Adipocyte (in vitro differentiated cells): ENCODE measurements at regions not wholly inside any gene's neighbourhood (a gene's known extent, or its start where the extent isn't known, plus 50 kb on each side); places are given as distances from the start of the nearest gene placed in this dataset.
A peak's percentile ranks its signal among the peaks of the same experiment; 100 is the strongest.

Source experiments
- DNase-seq: peaks from one replicate; pipeline ENCODE4 v3.0.0-alpha.2; 2015; ENCODE audit warnings: low read depth
- H3K27me3 ChIP-seq: replicated peaks from 2 replicates; pipeline ENCODE4 v1.7.0; 2013; ENCODE audit warnings: mild to moderate bottlenecking, low read length, moderate library complexity; ENCODE audit not compliant: control insufficient read depth, insufficient read depth
- H3K36me3 ChIP-seq: 2 replicates; pipeline ENCODE4 v1.7.0; 2013; ENCODE audit warnings: low read length, mild to moderate bottlenecking, moderate library complexity; ENCODE audit not compliant: control insufficient read depth, insufficient read depth, severe bottlenecking
- H3K4me1 ChIP-seq: 2 replicates; pipeline ENCODE4 v1.7.0; 2013; ENCODE audit warnings: mild to moderate bottlenecking, low read length, moderate library complexity; ENCODE audit not compliant: control insufficient read depth, insufficient read depth
- H3K4me3 ChIP-seq: 2 replicates; pipeline ENCODE4 v1.7.0; 2013; ENCODE audit warnings: mild to moderate bottlenecking, low read length, moderate library complexity
- H3K9ac ChIP-seq: 2 replicates; pipeline ENCODE4 v1.7.0; 2013; ENCODE audit warnings: mild to moderate bottlenecking, low read length, moderate library complexity
- H3K9me3 ChIP-seq: 2 replicates; pipeline ENCODE4 v1.7.0; 2013; ENCODE audit warnings: mild to moderate bottlenecking, low read length, moderate library complexity; ENCODE audit not compliant: control insufficient read depth

DNA sequence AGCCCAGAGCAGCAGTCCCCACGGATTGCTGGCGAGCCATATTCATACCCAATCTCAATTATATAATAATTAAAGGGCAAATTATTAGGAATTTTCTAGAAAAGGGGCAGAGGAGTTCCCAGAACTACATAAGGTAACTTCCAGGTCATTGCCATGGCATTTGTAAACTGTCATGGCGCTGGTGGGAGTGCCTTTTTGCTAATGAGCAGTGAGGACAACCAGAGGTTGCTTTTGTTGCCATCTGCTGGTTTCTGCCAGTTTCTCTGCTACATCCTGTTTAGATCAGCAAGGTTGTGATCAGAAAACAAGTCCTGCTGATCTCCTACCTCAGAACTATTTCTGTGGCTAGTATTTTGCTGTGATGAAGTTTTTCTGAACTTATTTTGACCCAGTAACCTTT, 159.8 kb upstream of the PIEZO2 start:
- Histone ChIP-seq H3K4me1 (peaks cover 17% of the 10 kb centered on the region), H3K36me3 (no peaks in the 10 kb centered on the region), H3K9ac (no peak overlapping the region), H3K27me3 (no peaks in the 10 kb centered on the region), H3K9me3 (no peaks in the 10 kb centered on the region), H3K4me3 (no peak overlapping the region)
- peak; percentile 17 for DNase-seq

DNA sequence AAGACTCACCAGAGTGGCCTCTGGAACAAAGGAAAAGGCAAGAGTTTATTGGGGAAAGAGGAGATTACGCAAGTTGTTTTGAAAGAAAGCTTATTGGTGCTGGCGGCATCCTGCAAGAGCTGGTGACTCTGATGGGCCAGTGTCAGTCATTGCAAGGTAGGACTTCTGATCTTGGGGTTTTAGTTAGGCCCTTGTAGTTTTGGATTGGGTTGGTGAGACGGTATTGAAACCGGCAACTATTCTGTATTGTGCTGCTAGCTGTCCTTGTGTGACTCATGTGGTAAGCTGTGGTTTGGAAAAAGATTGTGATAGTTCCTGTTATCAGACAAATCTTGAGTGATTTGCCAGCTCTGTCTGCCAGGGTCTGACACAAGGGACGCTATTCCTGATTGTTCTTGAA, 159.1 kb upstream of the PIEZO2 start:
- no peak overlapping the region for H3K9ac ChIP-seq
- peak; percentile 18 for DNase-seq
- no peaks in the 10 kb centered on the region for H3K36me3 ChIP-seq
- no peaks in the 10 kb centered on the region for H3K9me3 ChIP-seq
- H3K4me1 ChIP-seq: peaks cover 17% of the 10 kb centered on the region
- H3K27me3 ChIP-seq: no peaks in the 10 kb centered on the region
- H3K4me3 ChIP-seq: peak overlapping the region; percentile 8

DNA sequence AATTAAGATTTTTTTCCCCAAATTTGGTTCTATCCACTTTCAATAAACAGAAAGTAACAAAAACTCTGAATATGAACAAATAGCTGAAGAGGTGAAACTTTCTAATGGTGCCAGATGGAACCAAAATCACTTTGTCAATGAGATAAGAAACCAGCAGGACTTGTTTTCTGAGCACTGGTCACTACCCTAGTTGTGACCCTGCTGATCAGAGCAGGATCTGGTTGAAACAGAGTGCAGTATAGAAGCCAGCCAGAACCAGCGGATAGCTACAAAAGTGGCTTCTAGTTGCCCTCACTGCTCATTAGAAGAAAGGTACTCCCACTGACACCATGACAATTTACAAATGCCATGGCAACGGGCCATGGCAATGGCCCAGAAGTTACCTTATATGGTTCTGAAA, 158.3 kb upstream of the PIEZO2 start:
- no peaks in the 10 kb centered on the region for H3K27me3 ChIP-seq
- H3K9me3 ChIP-seq: no peaks in the 10 kb centered on the region
- H3K4me1 ChIP-seq: peaks cover 17% of the 10 kb centered on the region
- no peak overlapping the region for H3K4me3 ChIP-seq
- no peaks in the 10 kb centered on the region for H3K36me3 ChIP-seq
- no peak overlapping the region for H3K9ac ChIP-seq
- DNase-seq: no peak

DNA sequence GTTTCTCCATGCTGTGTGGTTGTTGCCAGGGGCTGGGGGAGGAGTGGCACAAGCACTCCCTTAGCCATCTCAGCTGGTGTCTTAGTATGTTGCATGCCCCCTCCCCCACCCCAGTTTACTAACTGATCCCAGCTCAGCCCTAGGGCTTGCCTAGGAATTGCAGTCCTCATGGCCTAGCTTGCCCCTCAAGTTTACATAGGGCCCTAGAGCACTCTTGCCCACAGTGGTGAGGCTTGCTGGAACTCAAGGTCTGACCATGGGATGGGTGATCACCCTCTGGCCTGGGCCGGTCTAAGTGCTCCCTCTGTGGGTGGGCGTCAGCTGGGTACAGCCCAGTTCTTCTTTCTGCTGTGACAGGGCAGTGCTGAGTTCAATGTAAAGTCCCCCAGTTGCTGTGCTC, 156.1 kb upstream of the PIEZO2 start:
- Histone ChIP-seq H3K27me3 (no peaks in the 10 kb centered on the region), H3K36me3 (no peaks in the 10 kb centered on the region), H3K4me3 (no peak overlapping the region), H3K9me3 (peaks cover 8% of the 10 kb centered on the region), H3K4me1 (peaks cover 17% of the 10 kb centered on the region), H3K9ac (no peak overlapping the region)
- no peak for DNase-seq

DNA sequence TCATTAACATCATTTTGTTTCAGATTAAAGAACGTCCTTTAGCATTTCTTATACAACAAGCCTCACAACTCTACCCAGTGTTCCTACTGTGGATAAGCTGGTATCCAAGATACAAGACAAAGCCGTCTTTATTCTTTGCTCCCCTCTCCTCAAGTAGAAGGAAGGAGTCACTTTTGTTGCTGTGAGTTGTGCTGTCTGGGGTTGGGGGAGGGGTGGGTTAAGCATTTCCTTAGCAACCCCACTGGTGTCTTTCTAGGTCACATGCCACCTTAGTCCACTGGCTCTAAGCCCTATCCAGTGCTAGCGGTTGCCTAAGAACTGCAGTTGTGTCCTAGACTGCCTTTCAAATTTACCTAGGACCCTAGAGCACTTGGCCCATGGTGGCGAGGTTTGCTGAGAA, 155.6 kb upstream of the PIEZO2 start:
- Histone ChIP-seq H3K9me3 (peaks cover 9% of the 10 kb centered on the region), H3K4me1 (peaks cover 17% of the 10 kb centered on the region), H3K4me3 (no peak overlapping the region), H3K36me3 (no peaks in the 10 kb centered on the region), H3K27me3 (no peaks in the 10 kb centered on the region), H3K9ac (no peak overlapping the region)
- DNase-seq: no peak

DNA sequence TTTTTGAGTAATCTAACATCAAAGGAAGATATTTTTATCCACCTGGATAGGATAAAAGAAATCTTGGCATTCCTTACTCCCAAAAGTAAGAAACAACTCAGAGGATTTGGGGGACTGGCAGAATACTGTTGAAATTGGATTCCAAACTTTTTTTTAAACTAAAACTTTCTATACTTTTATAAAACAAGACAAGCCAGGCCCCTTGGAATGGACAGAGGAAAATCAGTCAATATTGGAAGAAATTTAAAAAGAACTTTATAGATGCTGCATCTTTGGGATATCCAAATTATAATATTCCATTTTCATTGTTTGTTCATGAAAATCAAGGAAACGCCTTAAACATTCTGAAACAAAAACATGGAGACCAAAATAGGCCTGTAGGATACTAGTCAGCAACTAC, 147.6 kb upstream of the PIEZO2 start:
- no peak for DNase-seq
- Histone ChIP-seq H3K4me3 (no peak overlapping the region), H3K36me3 (no peaks in the 10 kb centered on the region), H3K4me1 (no peaks in the 10 kb centered on the region), H3K9ac (no peak overlapping the region), H3K27me3 (no peaks in the 10 kb centered on the region), H3K9me3 (peaks cover 9% of the 10 kb centered on the region)

DNA sequence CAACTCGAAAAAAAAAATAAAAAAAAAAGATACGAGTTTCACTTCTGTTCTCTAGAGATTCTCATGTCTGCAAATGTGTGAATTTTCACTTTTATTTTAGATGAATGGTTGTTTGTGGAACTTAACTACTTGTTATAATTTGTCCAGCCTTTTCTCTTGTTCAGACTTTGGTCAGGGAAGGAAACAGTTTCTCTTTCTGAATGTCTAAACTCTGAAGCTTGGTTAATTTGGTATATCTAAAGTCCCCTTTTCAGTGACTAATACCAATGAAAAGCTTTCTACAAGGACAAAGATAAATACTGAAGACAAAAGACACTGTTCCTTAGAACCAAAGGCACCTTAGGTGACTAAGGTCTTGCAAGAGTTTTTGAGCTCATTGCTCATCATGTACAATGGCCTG, 144.4 kb upstream of the PIEZO2 start:
- Histone ChIP-seq H3K4me3 (no peak overlapping the region), H3K4me1 (no peaks in the 10 kb centered on the region), H3K9me3 (no peaks in the 10 kb centered on the region), H3K27me3 (no peaks in the 10 kb centered on the region), H3K36me3 (no peaks in the 10 kb centered on the region), H3K9ac (no peak overlapping the region)
- no peak for DNase-seq

DNA sequence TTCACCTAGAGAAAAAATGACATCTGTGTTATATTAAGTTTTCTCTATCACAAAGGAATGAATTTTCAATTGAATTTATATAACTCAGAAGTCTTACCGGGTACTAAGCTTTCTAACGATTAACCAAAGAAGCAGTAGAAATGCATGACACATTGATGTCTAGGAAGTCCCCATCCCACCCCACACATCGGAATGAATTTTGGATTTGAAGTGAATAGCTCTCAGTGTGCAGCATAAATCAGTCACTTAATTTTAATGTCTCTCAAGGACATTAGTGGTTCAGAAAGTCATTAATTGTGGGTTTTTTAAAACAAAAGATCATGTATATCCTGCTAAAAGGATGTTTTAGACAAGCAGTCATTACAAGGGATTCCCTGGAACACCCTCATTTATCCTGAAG, 141.4 kb upstream of the PIEZO2 start:
- Histone ChIP-seq H3K9ac (no peak overlapping the region), H3K4me3 (no peak overlapping the region), H3K4me1 (no peaks in the 10 kb centered on the region), H3K9me3 (no peaks in the 10 kb centered on the region), H3K27me3 (no peaks in the 10 kb centered on the region), H3K36me3 (no peaks in the 10 kb centered on the region)
- no peak for DNase-seq

DNA sequence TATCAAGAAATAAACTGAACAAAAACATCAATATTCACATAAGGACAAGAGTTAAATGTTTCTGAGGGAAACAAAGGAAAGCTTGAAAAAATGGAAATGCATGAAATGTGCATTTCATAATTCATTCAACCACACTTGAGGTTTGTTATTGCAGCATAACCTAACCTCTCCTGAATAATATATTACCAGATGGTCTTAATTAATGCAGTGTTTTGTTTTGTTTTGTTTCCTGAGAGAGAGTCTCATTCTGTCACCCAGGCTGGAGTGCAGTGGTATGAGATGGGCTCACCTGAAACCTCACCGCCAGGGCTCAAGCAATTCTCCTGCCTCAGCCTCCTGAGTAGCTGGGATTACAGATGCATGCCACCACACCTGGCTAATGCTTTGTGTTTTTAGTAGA, 139.9 kb upstream of the PIEZO2 start:
- H3K4me3 ChIP-seq: no peak overlapping the region
- H3K27me3 ChIP-seq: no peaks in the 10 kb centered on the region
- H3K36me3 ChIP-seq: no peaks in the 10 kb centered on the region
- H3K4me1 ChIP-seq: peaks cover 3% of the 10 kb centered on the region
- H3K9me3 ChIP-seq: no peaks in the 10 kb centered on the region
- H3K9ac ChIP-seq: no peak overlapping the region
- DNase-seq: no peak

DNA sequence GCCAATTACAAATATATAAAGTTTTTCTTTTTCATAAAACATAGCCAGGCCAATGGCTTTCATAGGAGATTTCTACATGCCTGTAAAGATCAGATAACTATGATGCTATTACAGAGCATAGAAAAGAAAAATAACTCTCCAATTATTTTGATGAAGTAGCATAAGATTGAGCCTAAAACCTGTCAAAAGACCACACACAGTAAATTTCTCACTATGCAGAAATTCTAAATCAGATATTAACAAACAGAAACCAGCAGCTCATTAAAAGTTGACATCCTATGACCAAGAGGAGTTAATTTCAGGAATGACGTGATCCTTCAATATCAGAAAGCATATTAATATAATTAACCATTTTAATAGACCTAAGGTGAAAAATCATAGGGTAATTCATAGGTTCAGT, 139.0 kb upstream of the PIEZO2 start:
- DNase-seq: no peak
- H3K9me3 ChIP-seq: no peaks in the 10 kb centered on the region
- H3K27me3 ChIP-seq: no peaks in the 10 kb centered on the region
- H3K36me3 ChIP-seq: no peaks in the 10 kb centered on the region
- peaks cover 9% of the 10 kb centered on the region for H3K4me1 ChIP-seq
- no peak overlapping the region for H3K4me3 ChIP-seq
- H3K9ac ChIP-seq: no peak overlapping the region

DNA sequence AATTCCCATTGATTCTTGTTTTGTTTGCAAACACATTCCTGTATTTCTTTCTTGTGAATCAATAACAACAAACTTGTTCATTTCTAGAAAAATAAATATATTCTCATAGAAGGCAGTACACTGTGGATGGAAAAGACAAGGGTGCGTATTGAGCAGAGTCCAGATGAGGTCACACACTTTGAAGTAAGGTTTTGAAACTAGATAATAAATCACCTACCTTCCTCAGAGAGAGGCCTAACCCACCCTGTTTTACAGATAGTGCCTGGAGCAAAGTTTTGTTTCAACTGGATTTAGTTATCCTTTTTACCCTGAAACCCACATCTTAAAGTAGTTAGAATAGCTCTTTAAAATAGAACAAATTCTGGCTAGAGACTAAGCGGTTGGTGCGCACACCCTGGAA, 137.1 kb upstream of the PIEZO2 start:
- Histone ChIP-seq H3K4me1 (peaks cover 11% of the 10 kb centered on the region), H3K4me3 (no peak overlapping the region), H3K9me3 (no peaks in the 10 kb centered on the region), H3K36me3 (no peaks in the 10 kb centered on the region), H3K27me3 (peaks cover 3% of the 10 kb centered on the region), H3K9ac (no peak overlapping the region)
- DNase-seq: no peak

DNA sequence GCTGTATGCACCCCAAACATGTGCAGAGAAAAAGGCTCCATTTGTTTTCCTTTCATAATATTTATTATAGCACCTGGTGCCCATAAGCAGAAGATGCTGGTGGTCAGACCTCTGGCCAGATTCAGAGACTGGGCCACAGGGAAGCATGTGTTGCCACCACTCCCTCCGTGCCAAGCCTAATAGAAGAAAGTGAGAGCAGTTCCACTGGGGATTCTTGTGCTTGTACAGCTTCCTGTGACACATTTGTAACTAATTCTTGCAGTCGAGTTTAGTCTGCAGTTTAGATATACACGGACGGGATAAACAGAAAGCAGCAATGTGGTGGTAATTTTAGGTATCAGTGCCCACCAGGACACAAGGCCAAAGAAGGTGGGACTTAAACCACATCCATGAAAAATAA, 135.4 kb upstream of the PIEZO2 start:
- DNase-seq: no peak
- Histone ChIP-seq H3K4me3 (no peak overlapping the region), H3K4me1 (peaks cover 11% of the 10 kb centered on the region), H3K9ac (no peak overlapping the region), H3K9me3 (no peaks in the 10 kb centered on the region), H3K27me3 (peaks cover 15% of the 10 kb centered on the region), H3K36me3 (no peaks in the 10 kb centered on the region)
